Kidney epithelial cell (primary cell): ENCODE measurements at regions not wholly inside any gene's neighbourhood (a gene's known extent, or its start where the extent isn't known, plus 50 kb on each side); places are given as distances from the start of the nearest gene placed in this dataset.
"Not testable (repeated sequence)": the region's sequence is repeated elsewhere in the genome, so short reads cannot be mapped to it uniquely, and the experiment has no call there.

Experiments used
- DNase-seq: peaks from one replicate; pipeline ENCODE4 v3.0.0-alpha.2; 2010; ENCODE audit warnings: low read depth
- H3K27me3 ChIP-seq: 2 replicates; pipeline ENCODE4 v1.6.0; 2011; ENCODE audit warnings: low read length; ENCODE audit not compliant: control insufficient read depth, insufficient read depth
- H3K36me3 ChIP-seq: 2 replicates; pipeline ENCODE4 v1.5.1; 2011; ENCODE audit warnings: low read length; ENCODE audit not compliant: control insufficient read depth, insufficient read depth
- H3K4me3 ChIP-seq: 2 replicates; pipeline ENCODE4 v1.5.1; 2011; ENCODE audit warnings: low read depth, mild to moderate bottlenecking, control low read depth, low read length
- CTCF ChIP-seq: IDR thresholded peaks from 2 replicates; pipeline ENCODE4 v1.5.1; 2011; ENCODE audit warnings: mild to moderate bottlenecking, moderate library complexity, low read length, control low read depth, inconsistent platforms; ENCODE audit not compliant: insufficient read depth, poor library complexity, severe bottlenecking

GRCh38 chr16:17038415-17038814 lies 432.3 kb downstream of the XYLT1 start:
- H3K4me3 ChIP-seq = no peak overlapping the region
- no peaks in the 10 kb centered on the region for H3K27me3 ChIP-seq
- TF ChIP-seq CTCF = no peak
- no peaks in the 10 kb centered on the region for H3K36me3 ChIP-seq
- DNase-seq = no peak

DNA sequence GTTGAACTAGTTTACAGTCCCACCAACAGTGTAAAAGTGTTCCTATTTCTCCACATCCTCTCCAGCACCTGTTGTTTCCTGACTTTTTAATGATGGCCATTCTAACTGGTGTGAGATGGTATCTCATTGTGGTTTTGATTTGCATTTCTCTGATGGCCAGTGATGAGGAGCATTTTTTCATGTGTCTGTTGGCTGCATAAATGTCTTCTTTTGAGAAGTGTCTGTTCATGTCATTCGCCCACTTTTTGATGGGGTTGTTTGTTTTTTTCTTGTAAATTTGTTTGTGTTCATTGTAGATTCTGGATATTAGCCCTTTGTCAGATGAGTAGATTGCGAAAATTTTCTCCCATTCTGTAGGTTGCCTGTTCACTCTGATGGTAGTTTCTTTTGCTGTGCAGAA lies 421.7 kb downstream of the XYLT1 start:
- not testable (repeated sequence) for DNase-seq, H3K36me3 ChIP-seq, H3K27me3 ChIP-seq, H3K4me3 ChIP-seq

DNA sequence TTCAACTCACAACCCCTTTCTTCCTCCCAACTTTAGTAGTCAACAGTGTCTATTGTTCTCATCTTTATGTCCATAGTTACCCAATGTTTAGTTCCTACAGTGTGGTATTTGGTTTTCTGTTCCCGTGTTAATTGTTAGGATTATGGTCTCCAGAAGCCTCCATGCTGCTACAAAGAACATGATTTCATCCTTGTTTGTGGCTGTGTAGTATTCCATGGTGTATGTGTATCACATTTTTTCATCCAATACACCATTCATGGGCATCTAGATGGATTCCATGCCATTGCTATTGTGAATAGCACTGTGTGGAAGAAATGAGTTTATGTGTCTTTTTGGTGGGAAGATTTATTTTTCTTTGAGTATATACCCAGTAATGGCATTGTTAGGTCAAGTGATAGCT lies 420.3 kb downstream of the XYLT1 start:
- Histone ChIP-seq H3K36me3 (no peaks in the 10 kb centered on the region), H3K27me3 (no peaks in the 10 kb centered on the region), H3K4me3 (no peak overlapping the region)
- no peak for DNase-seq
- TF ChIP-seq CTCF = no peak
